Fibroblast of upper back skin (primary cell): ENCODE measurements at regions not wholly inside any gene's neighbourhood (a gene's known extent, or its start where the extent isn't known, plus 50 kb on each side); places are given as distances from the start of the nearest gene placed in this dataset.

ENCODE experiments used
- DNase-seq: peaks from one replicate; pipeline ENCODE4 v3.0.0-alpha.2; 2013

DNA sequence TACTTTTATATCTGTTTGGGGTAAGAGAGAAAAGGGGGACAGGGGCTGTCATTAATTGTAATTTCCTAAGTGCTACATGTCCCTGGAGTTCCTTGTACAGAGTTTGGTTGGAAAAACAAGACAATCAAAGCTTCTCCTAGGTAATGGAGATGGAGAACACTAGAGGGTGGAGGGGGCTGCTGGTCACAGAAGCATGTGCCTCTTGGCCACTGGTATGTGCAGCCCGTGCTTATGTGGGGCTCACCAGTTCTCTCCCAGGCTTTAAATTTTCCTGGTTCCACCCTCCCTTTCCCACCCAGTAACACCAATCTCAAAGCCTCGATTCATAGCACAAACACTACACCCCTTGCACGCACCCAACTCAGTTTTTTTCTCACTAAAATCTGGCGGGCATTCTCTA is 165.6 kb downstream of the SAMD5 start:
- no peak for DNase-seq

DNA sequence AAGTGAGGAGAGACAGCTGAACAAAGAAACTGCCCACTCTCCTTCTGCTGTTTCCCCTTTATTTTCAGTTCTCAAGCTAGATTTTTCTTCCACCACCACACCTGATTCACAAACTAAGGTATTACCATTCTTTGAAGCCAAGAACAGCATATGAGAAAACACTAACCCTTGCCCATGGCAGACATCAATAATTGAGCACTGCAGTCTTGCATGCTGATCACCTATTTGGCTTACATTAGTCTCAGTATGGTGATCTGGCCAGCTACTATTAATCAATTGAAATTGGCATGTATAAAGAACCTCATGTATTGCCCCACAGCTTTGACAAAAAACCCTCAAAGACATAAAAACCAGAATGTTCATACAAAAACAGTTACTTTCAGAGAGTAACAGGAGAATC is 166.3 kb downstream of the SAMD5 start:
- DNase-seq: no peak

DNA sequence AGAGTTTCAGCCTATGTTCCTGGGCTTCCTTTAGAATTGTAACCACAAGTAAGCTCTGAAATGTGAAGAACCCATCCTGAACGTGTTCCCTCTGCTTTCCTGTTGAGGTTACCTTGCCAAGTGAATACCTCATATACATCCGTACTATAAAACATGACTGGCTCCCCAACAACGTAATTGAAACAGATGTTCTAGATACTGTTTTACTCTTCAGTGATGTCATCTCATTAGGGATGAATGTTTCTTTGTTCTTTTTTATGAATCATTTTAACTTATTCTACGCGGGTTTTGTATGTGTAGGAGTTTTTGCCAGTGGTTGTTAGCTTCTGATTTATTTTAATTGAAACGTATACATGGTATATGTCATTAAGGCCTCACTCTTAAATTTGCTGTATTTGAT is 166.8 kb downstream of the SAMD5 start:
- peak; percentile 66 for DNase-seq

DNA sequence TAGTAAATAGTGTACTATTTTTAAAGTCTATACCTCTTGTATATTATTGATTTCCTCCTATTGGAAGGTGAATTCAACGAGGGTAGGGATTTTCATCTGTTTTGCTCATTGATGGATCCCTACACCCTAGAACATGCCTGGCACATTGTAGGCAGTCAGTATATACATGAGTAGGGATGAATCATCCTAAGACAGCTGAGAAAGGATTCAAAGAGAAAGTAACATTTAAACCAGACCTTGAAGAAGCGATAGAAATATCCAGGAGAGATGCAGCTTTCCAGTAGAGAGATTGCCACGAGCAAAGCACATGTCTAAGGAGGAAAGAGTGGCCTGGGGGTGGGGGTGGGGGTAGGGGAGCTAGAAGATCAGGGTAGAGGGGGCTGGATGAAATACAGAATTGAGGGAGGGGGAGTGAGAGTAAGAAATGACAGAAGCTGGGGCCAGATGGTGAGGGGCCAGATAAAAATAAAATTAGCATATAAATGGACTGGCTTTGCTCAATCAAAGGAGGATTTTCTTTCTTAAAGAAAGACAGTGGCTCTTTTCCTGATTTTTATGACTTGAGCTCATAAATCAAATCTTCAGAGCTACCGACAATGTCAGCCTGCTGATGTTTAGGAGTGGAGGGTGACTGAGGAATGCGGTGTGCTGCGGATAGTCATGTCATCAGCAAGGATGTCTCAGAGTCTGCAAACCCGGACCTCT is 168.2 kb downstream of the SAMD5 start:
- DNase-seq: peak; percentile 6

DNA sequence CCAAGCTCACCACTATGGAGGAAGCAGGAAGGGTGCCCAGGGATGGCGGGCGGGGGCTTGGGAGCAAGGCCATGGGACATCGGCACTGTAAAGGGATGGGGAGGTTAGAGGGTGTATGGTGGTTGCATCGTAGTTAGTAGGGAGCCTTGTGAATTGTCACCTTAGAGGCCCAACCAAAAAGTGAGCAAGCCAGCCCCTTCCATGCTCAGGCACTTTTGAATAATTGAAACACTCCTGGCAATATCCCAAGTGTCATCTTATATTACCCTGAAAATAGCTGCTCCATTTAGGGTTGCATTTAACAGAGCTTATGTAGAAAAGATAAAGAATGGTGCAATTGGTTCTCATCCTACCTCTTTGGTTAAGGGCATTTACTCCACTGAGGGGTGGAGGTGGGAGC is 169.2 kb downstream of the SAMD5 start:
- no peak for DNase-seq

DNA sequence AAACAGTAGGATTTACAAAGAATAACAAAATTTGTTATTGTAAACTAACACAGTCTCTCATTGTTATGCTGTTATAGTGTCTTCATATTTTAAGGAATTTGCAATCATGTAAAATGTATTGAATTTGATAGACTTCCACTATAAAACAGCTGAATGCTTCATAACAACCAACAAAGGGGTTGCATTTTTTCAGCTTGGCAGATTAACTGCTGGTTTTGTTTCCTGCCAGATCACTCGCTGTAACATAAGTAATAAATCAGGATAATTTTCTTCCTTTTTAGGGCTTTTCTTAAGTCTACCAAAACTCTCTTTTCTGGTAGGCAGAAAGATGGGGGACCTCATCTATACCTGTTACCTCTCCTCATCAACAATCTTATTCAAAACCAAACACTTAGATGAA is 169.8 kb downstream of the SAMD5 start:
- DNase-seq: no peak

DNA sequence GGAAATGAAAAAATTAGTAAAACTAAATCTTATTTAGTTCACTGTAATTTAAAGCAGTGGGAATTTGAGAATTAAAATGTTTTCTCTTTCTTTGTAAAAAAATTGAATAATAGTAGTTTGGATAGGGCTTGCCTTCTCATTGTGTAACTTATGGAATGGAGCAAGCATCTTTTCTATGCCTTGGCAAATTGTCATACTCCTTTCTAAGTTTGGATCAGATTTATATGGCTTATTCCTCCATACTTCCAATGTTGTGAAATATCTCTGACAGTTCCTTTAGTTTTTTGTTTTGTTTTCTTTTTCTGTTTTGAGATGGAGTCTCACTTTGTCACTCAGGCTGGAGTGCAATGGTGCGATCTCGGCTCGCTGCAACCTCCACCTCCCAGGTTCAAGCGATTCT is 176.4 kb downstream of the SAMD5 start:
- no peak for DNase-seq

DNA sequence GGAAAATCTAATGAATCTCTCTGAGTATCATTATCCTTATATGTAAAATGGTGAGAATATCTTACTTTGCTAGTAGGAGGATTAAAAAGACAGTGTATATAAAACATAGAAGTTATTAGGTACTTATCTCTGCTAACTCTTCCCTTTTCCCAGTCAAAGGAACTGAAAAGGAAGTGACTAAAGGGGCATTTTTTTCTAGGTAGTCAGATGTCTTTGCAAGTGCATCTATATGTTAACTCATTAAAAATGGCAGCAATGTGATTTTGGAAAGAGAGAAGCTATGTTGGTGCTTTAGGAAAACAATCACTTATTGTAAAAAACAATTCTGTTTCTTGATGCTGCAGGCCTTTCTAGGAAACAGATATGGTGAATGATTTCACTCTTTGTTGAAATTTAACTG is 180.9 kb downstream of the SAMD5 start:
- peak; percentile 4 for DNase-seq

DNA sequence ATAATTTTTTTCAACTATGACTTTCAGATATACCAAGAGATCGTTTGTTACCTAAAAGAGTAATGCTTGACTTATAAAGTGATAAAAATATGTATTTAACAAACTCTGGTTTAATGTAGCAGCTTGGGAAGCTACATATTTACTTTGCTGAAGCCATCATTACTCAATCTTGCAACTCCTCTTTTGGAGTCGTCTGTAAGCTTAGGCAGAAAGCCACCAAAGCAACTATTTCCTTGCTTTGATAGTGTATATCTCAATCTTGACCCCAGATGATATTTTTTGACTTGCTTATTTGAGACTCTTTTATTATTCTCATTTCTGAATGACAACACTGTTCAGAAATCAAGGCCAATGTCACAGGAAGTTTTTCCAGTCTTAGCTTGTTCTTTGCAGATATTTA is 183.0 kb downstream of the SAMD5 start:
- DNase-seq: no peak

DNA sequence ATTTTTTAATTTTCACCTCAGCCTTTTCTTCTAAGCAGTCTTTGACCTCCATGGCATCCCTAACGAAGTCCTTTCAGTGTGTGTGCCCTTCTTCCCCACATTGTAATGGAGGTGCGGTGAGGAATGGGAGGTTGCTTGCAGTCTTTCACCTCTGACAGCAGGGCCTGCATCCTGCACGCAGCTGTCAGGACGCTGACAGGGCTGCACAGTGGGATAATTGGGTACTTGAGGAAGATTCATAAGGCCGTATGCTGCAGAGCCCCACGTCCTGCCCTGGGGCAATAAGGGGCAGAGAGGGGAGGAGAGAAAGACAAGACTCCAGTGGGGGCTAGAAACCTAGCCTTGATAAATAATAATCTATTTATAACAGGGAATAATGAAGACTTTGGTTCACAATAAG is 184.7 kb downstream of the SAMD5 start:
- DNase-seq: no peak

DNA sequence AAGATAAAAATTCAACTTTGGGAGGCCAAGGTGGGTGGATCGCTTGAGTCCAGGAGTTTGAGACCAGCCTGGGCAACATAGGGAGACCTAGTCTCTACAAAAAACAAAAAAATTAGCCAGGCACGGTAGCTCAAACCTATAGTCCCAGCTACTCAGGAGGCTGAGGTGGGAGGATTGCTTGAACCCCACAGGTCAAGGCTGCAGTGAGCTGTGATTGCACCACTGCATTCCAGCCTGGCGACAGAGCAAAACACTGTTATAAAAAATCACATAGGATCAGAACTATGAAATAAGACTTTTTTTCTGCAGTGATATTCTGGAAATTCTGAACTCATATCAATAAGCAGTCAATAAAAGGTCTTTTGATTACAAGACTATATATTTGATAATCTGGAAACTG is 186.1 kb downstream of the SAMD5 start:
- peak; percentile 6 for DNase-seq

DNA sequence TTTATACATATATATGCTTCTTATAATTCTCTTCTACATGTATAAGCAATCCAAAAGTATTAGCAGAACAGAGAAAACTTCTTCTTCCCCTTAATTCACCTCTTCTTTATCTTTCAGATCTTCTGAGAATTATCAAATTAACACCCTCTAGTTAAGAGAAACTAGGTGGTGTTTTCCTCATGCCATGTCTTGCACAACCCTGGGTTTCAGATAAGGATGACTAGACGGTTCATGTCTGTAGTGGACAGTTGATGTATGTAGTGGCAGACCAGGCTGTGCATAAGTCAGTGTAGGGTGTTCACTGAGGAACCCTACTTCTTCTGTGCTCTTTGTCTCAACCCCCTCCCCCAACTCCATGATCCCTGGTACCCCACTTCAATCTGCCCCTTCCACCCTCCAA is 187.3 kb downstream of the SAMD5 start:
- DNase-seq: no peak

DNA sequence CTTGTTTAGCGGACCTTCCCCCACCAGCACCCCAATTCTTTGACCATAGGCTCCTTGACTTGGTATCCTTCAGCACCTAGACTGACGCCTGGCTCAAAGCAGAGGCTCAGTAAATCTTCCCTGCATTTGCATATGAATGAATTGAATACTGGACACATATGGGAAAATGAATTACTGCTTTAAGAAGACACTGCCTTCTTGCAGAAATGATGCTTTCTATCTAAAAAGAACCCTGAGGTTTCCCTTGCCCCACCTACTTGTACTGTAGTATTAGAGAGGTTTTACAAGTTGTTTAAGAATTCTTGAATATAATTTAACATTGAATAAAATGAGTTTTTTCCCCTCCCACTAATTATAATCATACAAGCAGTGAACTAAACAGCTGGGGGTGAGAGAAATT is 190.7 kb downstream of the SAMD5 start:
- no peak for DNase-seq

DNA sequence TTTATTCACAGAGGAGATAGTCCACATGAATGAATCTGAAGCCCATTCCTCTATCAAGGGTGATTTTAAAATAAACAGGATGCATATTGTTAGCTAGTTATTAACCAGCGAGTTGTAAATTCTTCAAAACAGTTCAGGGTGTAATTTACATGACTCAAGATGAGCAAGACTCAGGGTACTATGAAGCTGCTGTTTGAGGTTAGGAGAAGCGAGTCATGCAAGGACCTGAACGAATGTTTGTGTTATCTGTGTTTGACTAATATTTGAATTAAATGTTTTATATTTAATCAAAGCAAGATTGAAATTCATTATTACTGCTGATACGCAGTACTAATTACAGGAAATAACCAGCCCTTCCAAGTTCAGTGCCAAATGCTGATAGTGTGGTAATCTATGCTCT is 191.1 kb downstream of the SAMD5 start:
- DNase-seq: peak; percentile 58

DNA sequence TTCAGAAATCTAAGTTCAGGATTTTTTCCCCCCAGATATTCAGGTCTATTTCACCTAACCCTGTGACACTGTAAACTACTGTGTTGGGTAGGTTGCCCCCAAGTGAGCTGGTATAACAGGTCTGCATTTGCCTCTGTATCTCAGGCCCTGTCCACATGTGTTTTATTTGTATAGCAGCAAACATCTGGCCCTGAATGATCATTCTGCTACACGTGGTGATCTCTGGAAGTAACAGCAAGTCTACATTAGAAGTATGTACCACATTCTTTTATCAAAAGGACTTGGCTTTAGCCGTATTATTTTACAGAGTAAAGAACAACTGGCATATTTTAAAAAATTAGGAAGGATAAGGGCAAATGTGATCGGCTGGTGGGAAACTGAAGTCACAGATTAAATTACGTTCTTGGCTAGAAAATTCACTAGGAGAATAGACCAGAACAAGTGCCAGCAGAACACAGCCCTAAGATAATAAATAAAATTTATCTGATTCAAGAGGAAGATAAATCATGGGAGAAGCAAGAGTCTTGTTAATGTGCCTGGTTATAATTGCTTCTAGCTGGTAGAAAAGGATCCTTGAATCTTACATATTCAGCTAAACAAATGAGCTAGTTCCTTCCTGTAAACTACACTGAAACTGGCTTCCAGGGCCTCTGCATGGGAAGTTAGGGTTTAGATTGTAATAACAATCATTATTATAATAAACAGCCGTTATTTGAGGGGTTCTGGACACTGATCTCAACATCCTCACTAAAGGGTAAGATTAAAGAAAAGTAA is 192.1 kb downstream of the SAMD5 start:
- DNase-seq: no peak

DNA sequence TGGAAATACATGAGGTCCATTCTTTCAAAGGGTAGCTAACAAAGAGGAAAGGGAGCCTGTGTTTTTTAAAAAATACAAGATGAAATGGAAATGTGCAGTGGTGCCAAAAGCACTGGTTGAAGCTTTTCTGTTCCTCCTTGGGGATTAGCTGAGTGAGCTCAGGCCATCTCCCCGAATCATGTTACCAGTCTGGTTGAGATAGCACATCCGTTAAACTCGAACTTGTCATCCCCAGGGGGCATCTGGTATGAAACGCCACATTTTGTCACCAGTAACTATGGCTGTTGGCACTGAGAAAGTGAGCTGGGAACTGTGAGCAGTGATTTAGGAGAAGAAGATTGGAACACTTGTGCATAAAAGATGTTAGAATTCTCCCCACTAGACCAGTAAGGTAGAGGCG is 196.2 kb downstream of the SAMD5 start:
- no peak for DNase-seq

DNA sequence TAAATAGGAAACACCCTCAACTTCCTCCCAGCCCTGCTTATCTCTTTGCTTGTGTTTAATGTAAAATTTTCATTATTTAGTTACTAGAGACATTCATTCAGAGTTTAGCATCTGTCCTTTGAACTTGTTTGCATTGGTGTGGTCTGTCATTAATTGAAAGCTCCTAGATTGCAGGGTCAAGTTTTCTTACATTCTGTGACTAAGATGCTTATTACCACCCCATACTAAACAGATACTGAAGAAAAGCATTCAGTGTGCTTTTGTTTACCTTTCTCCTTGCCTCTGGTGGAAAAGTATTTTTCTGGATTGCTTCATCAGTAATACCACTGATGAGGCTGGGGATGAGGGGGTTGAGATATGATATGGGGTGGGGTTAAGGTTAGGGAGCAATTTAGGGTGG is 199.0 kb downstream of the SAMD5 start:
- DNase-seq: no peak

DNA sequence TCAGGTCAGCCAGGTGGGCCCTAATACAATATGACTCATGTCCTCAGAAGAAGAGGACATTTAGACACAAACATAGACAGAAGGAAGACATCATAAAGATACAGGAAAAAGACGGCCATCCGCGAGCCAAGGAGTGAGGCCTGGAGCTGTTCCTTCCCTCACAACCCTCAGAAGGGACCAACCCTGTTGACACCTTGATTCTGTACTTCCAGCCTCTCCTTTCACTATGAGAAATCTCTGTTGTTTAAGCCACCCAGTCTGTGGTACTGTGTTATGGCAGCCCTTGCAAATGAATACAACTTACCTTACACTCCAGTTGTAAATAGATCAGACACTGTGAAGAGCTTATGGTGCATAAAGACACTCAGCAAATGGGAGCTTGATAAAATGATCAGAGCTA is 199.7 kb downstream of the SAMD5 start:
- no peak for DNase-seq

DNA sequence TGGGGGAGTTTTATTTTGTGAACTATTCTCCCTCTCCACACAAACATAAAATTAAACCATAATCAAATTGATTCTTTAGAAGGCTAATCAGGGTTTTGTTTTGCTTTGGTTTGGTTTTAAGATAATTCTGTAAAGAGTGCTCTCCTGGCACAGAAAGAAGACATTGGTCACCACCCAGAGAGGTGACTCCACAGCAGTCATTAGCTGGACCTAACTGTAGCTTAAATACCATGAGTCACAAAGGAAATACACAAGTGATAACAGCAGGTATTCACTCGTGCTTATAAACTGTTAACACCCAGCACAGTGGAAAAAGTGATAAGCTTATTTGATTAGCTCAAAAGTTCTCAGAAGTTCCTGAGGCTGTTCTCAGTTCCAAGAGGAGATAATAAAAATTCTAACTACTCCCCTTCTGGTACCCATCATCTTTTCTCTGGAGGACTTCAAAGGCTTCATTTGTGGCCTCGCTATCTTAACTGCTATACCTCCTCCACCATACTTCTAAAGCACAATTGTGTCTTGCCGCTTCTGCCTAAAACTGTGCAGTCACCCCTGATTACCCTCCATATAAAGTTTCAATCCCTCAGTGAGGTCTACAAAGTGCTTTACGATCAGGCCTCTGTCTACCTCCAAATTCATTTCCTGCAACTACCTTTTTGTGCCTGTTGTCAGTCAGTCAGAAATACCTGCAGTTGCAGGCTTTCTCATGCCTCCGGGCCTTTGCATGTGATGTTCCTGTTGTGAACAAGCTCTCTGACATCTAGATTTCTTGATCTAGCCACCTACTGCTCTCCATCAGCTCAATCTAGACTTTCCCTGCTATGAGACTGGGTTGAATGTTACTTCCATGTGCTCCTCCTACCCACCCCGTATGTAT is 201.1 kb downstream of the SAMD5 start:
- no peak for DNase-seq

DNA sequence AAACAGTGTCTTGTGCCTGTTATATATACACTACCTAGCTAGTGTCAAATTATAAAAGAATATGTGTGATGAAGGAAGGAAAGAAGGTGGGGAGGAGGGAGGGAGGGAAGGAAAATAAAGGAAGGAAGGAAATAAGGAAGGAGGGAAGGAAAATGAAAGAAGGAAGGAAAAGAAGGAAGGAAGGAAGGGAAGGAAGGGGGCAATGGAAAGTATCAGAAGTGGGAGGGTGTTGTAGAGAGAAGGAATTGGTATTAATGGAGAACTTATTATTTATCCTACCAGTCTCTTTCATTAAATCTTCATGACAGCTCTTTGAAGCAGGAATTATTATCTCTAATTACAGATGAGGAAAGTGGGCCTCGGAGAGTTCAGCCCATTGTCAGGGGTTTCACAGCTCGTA is 202.4 kb downstream of the SAMD5 start:
- DNase-seq: no peak

DNA sequence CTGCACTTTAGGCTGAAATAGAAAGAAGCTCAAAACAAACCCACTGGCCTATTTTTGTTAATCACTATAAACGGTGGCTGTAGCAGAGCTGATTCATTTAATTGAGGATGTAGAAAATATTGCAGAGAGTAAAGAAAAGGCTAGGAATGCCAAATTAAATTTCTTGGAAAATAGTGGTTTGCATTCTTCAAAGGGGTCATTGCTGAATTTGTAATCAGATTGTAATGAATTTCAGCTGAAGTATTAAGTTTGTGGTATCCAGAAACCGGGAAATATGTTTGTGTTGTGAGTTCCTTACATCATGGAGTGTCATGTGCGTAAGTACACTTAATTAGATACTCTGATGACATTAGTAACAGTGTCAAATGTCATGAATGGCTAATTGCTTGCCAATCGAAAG is 203.0 kb downstream of the SAMD5 start:
- peak; percentile 12 for DNase-seq

DNA sequence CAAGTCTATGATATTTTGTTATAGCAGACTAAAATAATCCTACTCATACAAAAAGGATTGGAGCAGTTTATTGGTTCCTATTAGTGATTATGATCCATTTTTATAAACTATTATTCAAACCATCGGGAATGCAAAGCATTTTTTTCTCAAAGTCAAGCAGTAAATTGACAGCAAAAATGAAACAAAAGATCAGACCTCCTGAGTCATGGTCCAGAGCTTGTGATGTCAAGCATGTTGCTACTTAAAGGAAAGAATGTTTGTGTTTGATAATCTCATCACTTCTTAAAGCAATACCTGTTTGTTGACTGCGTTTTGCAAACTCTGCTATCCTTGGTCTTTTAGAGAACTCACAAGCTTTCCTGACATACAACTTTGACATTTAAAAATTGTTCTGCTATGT is 204.4 kb downstream of the SAMD5 start:
- no peak for DNase-seq

DNA sequence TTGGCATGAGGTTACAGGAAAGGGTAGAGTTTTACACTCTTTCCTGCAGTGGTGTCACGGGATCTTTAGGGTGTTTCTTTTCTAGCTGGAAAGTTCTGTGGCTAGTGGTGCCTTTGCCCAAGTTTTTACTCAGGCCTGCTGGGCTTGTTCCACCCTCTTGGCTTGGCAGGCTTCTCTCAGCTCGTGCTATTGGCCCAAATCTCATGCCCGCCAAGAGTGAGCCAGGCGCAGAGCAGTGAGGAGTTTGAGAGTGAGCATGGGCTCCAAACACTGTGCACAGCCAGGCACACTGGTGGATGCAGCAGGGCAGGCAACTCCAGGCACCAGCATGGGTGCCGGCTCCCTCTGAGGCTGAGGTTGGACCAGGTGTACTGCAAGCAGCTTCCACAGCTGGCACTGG is 206.5 kb downstream of the SAMD5 start:
- no peak for DNase-seq

DNA sequence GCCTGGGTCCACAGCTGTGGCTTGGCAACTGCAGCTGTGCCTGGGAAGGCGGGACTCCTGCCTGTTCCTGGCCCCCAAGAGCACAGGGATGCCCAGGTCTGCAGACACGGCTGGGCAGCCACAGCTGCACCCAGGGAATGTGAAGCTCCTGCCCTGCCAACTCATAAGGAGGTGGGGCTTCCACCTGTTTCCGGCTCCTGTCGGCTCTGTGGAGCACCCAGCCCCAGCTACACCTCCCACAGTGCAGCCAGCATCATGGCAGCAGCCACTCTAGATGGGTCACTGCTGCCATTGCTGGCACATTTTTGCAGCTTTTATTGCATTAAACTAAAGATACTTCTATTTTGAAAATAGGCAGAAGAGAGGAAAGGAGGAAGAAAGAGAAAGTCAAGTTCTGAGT is 207.9 kb downstream of the SAMD5 start:
- no peak for DNase-seq
